Activated T-helper 1 cell treated with Interleukin-2 at 50 U/mL for 16 hours (primary cell): ENCODE measurements at regions not wholly inside any gene's neighbourhood (a gene's known extent, or its start where the extent isn't known, plus 50 kb on each side); places are given as distances from the start of the nearest gene placed in this dataset.

Experiments used
- DNase-seq: peaks from one replicate; pipeline ENCODE4 v3.0.0-alpha.2; 2020; ENCODE audit warnings: low read depth

GRCh38 chr15:46652266-46652665 lies 1017.4 kb downstream of the SQOR start:
- DNase-seq, result no peak

DNA sequence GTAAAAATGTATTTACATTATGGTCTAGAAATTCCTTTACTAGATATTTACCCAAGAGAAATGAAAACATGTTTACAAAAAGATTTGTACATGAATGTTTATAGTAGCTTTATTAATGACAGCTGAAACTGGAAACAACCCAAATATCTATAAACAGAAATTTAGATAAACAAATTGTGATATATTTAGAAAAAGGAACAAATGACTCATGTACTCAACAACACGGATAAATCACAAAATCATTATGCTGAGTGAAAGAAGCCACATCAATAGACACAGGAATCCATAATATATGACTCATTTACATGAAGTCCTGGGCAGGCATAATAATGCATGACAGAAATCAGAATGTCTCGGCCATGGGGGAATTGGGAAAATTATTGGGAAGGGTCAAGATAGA lies 1020.2 kb downstream of the SQOR start:
- no peak for DNase-seq

GRCh38 chr15:46660096-46660842 lies 1025.4 kb downstream of the SQOR start:
- DNase-seq, result no peak

GRCh38 chr15:46670258-46670657 lies 1035.4 kb downstream of the SQOR start:
- DNase-seq, result no peak

- no peak for DNase-seq
Observed at GRCh38 chr15:46671336-46671735, 1036.5 kb downstream of the SQOR start.

GRCh38 chr15:46672041-46672440 lies 1037.2 kb downstream of the SQOR start:
- DNase-seq, result no peak

- DNase-seq, result no peak
Observed at GRCh38 chr15:46676233-46677206, 1040.8 kb upstream of the SEMA6D start.

GRCh38 chr15:46677491-46677890 lies 1039.8 kb upstream of the SEMA6D start:
- DNase-seq, result no peak

GRCh38 chr15:46681901-46682300 lies 1035.4 kb upstream of the SEMA6D start:
- DNase-seq, result no peak

DNA sequence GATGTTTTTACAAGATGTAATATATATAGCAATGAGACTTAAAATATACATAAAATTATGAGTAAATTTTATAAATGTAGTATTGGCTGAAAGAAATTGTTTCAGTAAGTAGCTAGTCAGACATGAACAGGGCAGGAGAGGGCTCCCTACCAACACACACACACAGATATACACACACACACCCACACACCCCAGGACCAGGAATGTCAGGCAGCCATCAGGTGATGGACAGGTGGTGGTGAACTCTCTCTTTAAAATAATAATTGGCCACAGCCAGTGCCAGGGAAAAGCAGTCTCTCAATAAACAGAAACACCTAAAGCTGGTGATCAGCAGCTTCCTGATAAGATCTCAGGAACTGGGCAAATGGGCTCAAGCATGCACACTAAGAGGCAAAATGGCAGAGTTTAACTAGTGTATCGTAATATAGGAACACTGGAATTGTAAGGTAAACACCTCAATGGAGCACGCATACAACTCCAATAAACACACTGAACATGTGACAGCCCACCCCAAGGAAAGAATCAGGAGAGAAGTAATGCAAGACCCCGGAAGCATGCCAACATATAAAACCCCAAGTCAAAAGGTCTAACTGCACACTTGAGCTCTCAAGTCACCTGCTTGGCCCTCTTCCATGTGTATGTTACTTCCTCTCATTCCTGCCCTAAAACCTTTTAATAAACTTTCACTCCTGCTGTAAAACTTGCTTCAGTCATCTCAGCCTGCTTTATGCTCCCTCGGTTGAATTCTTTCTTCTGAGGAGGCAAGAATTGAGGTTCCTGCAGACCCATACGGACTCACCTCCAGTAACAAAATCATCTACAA lies 1034.1 kb upstream of the SEMA6D start:
- no peak for DNase-seq

DNA sequence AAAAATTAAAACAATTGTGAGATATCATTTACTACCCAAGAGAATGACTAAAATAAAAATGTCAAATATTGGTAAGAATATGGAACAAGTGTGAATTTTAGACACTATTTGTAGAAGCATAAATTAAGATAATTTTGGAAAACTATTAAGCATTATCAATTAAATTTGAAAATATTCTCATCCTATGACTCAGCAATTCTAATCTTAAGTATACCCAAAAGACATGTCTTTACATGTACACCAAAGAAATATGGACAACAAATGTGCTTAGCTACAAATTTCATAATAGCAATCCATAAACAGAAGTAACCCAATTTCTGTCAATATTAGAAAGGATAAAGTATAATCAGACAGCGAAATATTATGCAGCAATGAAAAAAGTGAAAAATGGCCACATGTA lies 1032.2 kb upstream of the SEMA6D start:
- no peak for DNase-seq

DNA sequence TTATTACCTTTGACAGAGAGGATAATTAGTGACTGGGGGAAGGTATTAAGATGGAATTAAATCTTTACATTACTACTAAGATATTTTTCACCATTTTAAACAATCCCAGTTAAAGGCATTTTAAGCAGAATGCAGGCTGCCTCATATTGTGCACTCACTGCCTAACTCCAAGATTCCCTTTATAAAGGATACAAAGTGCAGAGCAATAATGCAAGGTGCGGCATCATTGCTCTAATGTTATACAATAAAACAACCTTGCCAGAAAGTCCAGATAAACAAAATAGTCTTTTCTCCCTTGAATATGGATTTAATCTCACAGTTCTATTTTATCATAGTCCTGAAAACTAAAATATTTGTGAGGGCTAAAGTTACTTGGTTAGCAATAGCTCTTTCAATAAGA lies 1031.6 kb upstream of the SEMA6D start:
- no peak for DNase-seq

DNA sequence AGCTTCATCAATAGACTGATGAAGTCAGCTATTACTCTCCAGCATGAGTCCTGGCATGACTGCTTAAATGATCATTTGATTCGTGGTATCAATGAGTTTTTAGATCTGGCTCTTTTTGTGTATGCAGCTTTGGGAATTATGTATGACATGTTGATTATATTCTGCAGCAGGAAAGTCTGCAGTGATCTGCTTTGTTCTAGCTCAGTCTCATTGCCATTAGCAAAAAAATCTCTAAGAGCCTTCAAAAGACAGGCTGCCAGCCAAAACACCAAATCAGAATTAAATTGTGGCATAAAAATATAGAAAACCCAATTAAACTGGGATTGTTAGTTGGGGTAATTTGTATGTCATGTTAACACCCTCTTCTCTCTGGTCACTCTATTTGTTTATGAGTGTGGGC lies 1021.0 kb upstream of the SEMA6D start:
- no peak for DNase-seq

- no peak for DNase-seq
Observed at GRCh38 chr15:46701346-46701745, 1016.0 kb upstream of the SEMA6D start.

GRCh38 chr15:46701896-46702295 lies 1015.4 kb upstream of the SEMA6D start:
- DNase-seq, result no peak

DNA sequence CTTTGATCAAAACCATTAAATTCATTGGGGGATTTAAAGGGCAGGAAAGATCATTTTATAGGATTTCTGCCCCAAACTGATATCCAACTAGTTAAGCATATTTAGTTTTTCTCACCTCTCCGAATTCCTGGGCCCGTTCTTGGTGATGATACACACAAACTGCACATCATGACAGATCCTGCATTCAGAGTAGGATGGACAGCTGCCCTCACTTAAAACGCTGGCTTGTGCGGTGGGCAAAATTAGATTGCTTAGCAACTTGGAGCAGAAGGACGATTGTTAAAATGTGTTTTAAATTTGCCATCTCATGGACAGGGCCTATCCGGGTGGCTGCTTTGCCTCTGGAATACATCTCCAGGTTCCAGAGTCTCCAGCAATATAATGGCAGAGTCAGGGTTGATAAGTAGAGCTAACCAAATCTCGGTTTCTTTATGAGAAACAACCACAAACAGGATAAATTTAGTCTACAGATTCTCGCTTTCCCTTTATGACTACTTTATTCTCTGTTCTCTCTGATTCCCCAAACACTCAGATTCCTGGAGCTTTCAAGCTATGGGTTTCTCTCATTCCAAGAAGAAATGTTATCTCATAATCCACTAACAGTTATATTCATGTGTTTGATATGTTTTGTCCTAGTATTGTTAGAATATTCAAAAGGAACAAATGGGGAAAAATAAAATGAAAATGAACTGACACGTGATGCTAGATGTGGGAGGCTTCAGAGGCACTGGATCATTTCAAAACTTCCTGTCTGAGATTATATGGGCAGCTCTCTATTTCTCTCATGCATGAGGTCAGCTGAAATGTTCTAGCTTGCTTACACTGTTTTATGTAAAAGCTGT lies 1014.1 kb upstream of the SEMA6D start:
- DNase-seq, result no peak

- DNase-seq, result no peak
Observed at GRCh38 chr15:46703871-46704637, 1013.3 kb upstream of the SEMA6D start.

DNA sequence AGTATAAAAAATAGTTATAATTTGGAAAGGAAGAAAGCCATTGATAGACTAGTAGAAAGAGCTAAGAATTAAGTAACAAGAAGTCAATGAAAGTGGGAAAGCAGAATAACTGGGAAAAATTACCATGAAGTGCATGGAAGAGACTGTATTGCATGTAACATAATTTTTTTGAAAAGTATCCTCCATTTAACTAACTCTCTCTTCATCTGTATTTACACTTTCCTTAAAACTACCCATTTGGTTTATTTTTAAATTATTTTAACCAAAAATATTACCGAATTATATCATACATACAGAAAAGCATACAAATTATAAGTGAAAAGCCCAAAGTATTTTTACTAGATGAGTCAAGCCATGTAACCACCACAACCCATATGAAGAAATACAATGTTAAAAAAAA lies 1009.9 kb upstream of the SEMA6D start:
- DNase-seq, result no peak

DNA sequence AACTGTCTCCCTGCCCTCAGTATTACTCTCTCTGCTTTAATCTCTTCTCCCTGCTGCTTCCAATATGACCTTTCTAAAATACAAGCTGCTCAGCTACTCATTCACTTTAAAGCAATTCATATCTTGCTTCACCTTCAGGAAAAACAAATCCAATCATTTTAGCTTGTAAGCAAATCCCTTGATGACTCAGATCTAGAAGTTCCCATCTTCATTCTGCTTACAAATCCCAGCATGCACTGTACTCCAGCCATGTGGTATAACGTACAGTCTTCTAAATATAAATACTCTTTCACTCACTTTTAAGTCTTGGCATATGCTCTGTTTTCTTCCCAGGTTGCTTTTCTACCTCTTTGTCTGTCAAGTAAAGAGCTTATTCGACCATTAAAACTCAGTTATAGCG lies 1009.1 kb upstream of the SEMA6D start:
- no peak for DNase-seq

- DNase-seq, result no peak
Observed at GRCh38 chr15:46709460-46710083, 1007.7 kb upstream of the SEMA6D start.
